OCI-LY7 (cell line): ENCODE measurements at regions not wholly inside any gene's neighbourhood (a gene's known extent, or its start where the extent isn't known, plus 50 kb on each side); places are given as distances from the start of the nearest gene placed in this dataset.

Experiments
- EZH2phosphoT487 ChIP-seq: fragments of 200-600 bp; sonication (generic); IDR thresholded peaks from 2 replicates; pipeline ENCODE4 v1.6.1; 2018; ENCODE audit warnings: low read depth, borderline replicate concordance, mild to moderate bottlenecking, mixed run types, antibody characterized with exemption, low read length, moderate library complexity, mixed read lengths
- TF ChIP-seq, protein P1 (sequence below): fragments of 200-600 bp; sonication (generic); conservative IDR thresholded peaks from 2 replicates; pipeline ENCODE4 v1.5.1; 2014; ENCODE audit warnings: mild to moderate bottlenecking, antibody characterized with exemption, low read length, moderate library complexity, mixed read lengths

GRCh38 chr4:184884883-184885282 is 59.1 kb upstream of the ACSL1 start:
- TF ChIP-seq, protein P1, sequence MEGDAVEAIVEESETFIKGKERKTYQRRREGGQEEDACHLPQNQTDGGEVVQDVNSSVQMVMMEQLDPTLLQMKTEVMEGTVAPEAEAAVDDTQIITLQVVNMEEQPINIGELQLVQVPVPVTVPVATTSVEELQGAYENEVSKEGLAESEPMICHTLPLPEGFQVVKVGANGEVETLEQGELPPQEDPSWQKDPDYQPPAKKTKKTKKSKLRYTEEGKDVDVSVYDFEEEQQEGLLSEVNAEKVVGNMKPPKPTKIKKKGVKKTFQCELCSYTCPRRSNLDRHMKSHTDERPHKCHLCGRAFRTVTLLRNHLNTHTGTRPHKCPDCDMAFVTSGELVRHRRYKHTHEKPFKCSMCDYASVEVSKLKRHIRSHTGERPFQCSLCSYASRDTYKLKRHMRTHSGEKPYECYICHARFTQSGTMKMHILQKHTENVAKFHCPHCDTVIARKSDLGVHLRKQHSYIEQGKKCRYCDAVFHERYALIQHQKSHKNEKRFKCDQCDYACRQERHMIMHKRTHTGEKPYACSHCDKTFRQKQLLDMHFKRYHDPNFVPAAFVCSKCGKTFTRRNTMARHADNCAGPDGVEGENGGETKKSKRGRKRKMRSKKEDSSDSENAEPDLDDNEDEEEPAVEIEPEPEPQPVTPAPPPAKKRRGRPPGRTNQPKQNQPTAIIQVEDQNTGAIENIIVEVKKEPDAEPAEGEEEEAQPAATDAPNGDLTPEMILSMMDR: no peak
- no peak for TF ChIP-seq EZH2phosphoT487
